Mucosa of gallbladder (tissue), 1 donor: ENCODE measurements at regions not wholly inside any gene's neighbourhood (a gene's known extent, or its start where the extent isn't known, plus 50 kb on each side); places are given as distances from the start of the nearest gene placed in this dataset.

Source experiments
- DNase-seq: peaks from one replicate; pipeline ENCODE4 v3.0.0-alpha.2; 2020; ENCODE audit warnings: low spot score
- donor health status: DM: no; HTN: no; CAD: no.

GRCh38 chr7:156223935-156224832 lies 411.9 kb upstream of the SHH start:
- no peak for DNase-seq

GRCh38 chr7:156222611-156223010 lies 410.3 kb upstream of the SHH start:
- DNase-seq, result no peak

GRCh38 chr7:156222151-156222550 lies 409.9 kb upstream of the SHH start:
- no peak for DNase-seq

GRCh38 chr7:156220701-156221100 lies 408.4 kb upstream of the SHH start:
- DNase-seq, result no peak

GRCh38 chr7:156220078-156220605 lies 407.9 kb upstream of the SHH start:
- no peak for DNase-seq

GRCh38 chr7:156219307-156220077 lies 407.2 kb upstream of the SHH start:
- no peak for DNase-seq

GRCh38 chr7:156218544-156219306 lies 406.5 kb upstream of the SHH start:
- DNase-seq, result no peak

- no peak for DNase-seq
Observed at GRCh38 chr7:156217803-156218202, 405.5 kb upstream of the SHH start.

GRCh38 chr7:156209087-156209486 lies 396.8 kb upstream of the SHH start:
- DNase-seq, result no peak

- DNase-seq, result no peak
Observed at GRCh38 chr7:156207306-156207705, 395.0 kb upstream of the SHH start.

- DNase-seq, result no peak
Observed at GRCh38 chr7:156206174-156206573, 393.9 kb upstream of the SHH start.

- DNase-seq, result no peak
Observed at GRCh38 chr7:156204820-156205219, 392.6 kb upstream of the SHH start.

GRCh38 chr7:156203923-156204322 lies 391.7 kb upstream of the SHH start:
- no peak for DNase-seq

- DNase-seq, result no peak
Observed at GRCh38 chr7:156198277-156198676, 386.0 kb upstream of the SHH start.

- no peak for DNase-seq
Observed at GRCh38 chr7:156196649-156197048, 384.4 kb upstream of the SHH start.

GRCh38 chr7:156195276-156195675 lies 383.0 kb upstream of the SHH start:
- no peak for DNase-seq

- DNase-seq, result no peak
Observed at GRCh38 chr7:156194813-156195212, 382.6 kb upstream of the SHH start.

GRCh38 chr7:156192921-156193320 lies 380.7 kb upstream of the SHH start:
- DNase-seq, result no peak

GRCh38 chr7:156191090-156191489 lies 378.8 kb upstream of the SHH start:
- no peak for DNase-seq

- no peak for DNase-seq
Observed at GRCh38 chr7:156185076-156185475, 372.8 kb upstream of the SHH start.

- DNase-seq, result no peak
Observed at GRCh38 chr7:156184164-156184563, 371.9 kb upstream of the SHH start.
